ENCODE measurements at regions not wholly inside any gene's neighbourhood (a gene's known extent, or its start where the extent isn't known, plus 50 kb on each side); places are given as distances from the start of the nearest gene placed in this dataset.
"Not testable (repeated sequence)": the region's sequence is repeated elsewhere in the genome, so short reads cannot be mapped to it uniquely, and the experiment has no call there.

DNA sequence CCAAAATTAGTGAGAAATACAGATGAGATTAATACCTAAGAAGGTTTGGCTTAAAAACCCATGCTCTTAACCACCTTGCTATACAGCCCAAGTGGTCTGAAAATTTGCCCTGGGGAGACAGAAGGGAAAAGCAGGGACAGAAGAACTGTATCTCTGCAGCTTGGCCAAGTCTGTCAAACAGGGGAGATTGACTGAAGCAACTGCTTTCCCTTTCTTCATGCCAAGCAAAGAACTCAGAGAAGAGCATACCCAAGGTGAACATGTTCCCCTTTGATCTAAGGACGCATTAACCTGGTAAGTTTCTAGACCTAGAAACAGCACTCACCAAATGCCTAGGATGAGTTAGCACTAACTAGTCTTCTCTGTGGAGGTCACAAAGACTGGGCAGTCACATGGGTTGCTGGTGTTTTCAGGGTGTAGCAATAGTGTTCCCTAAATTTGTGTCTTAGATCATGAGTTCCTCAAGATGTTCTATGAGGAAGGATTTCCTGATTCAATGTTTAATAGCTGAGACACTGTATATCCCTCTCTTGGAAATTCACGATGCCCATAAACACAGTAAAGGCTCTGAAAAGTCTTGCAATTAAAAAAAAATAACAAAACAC is 75.6 kb upstream of the GRAMD1B start:
- TF ChIP-seq, protein P1, sequence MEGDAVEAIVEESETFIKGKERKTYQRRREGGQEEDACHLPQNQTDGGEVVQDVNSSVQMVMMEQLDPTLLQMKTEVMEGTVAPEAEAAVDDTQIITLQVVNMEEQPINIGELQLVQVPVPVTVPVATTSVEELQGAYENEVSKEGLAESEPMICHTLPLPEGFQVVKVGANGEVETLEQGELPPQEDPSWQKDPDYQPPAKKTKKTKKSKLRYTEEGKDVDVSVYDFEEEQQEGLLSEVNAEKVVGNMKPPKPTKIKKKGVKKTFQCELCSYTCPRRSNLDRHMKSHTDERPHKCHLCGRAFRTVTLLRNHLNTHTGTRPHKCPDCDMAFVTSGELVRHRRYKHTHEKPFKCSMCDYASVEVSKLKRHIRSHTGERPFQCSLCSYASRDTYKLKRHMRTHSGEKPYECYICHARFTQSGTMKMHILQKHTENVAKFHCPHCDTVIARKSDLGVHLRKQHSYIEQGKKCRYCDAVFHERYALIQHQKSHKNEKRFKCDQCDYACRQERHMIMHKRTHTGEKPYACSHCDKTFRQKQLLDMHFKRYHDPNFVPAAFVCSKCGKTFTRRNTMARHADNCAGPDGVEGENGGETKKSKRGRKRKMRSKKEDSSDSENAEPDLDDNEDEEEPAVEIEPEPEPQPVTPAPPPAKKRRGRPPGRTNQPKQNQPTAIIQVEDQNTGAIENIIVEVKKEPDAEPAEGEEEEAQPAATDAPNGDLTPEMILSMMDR (IDR thresholded peaks at IDR 0.05), result no peak
- no peak for TF ChIP-seq POLR2A (IDR thresholded peaks at IDR 0.05)
- no peak for DNase-seq
- Histone ChIP-seq H3K36me3 (no peaks in the 10 kb centered on the region), H3K4me1 (no peaks in the 10 kb centered on the region), H3K9me3 (no peaks in the 10 kb centered on the region), H3K27ac (no peak overlapping the region), H3K4me3 (no peak overlapping the region), H3K27me3 (no peaks in the 10 kb centered on the region)
- intact Hi-C loops (cut with DNase I), result loop anchor here in 1 of 2 donors (10.0 kb wide), 1 partner anchor 60 kb away; no protein-coding TSS in a partner anchor
- 69% methylated on average over 2 of the region's 2 CpGs for WGBS (ENCODE audit: insufficient coverage, low coverage, low lambda C conversion rate, missing lambda C conversion rate)
- ATAC-seq, result no peak

DNA sequence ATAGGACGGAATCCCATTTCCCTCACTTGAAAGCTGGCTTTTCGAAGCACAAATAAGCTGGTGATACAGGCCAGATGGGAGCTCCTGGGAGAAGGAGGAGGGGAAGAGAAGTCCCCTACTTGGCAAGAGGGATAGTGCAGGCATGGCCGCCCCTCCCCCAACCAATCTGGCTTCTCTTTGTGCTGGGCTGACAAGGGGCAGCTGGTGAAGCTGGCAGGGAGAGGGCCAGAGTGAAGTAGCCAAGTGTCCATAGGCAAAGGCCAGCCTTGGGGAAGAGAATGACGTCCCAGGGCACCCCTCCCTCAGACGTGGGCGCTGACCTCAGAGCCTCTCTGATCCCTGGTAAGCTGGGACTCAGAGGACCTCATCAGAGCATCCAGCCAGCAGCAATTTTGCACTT is 78.7 kb upstream of the GRAMD1B start:
- H3K4me3 ChIP-seq, result no peak overlapping the region
- WGBS (ENCODE audit: insufficient coverage, low coverage, low lambda C conversion rate, missing lambda C conversion rate), result 27% methylated on average over 5 of the region's 6 CpGs
- no peaks in the 10 kb centered on the region for H3K4me1 ChIP-seq
- no peak for TF ChIP-seq POLR2A (IDR thresholded peaks at IDR 0.05)
- TF ChIP-seq, protein P1 (IDR thresholded peaks at IDR 0.05), result no peak
- DNase-seq, result no peak
- intact Hi-C loops (cut with DNase I), result loop anchor here in 1 of 2 donors (10.0 kb wide), 1 partner anchor 57 kb away; no protein-coding TSS in a partner anchor
- H3K27me3 ChIP-seq, result no peaks in the 10 kb centered on the region
- H3K9me3 ChIP-seq, result no peaks in the 10 kb centered on the region
- no peaks in the 10 kb centered on the region for H3K36me3 ChIP-seq
- no peak for ATAC-seq
- no peak overlapping the region for H3K27ac ChIP-seq

DNA sequence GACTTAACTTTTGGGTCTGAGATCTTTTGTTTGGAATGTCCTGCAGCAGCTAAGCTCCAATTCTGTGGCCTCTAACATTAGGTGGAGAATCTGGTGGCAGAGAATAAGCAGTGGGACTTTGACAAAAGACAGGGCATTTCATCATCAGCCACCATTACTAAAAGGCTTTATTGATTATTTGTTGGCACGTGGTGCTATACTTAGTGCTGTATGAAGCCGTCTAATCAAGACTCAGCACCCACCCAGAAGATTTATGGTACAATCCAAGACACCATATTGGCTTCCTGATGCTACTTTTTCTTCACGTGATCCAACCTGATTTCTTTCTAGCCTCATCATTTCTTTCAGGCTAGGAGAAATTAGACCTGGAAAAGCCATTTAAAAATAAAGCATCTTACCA is 80.7 kb upstream of the GRAMD1B start:
- TF ChIP-seq POLR2A (IDR thresholded peaks at IDR 0.05), result no peak
- TF ChIP-seq, protein P1 (IDR thresholded peaks at IDR 0.05), result no peak
- ATAC-seq, result no peak
- Histone ChIP-seq H3K27me3 (no peaks in the 10 kb centered on the region), H3K4me3 (no peak overlapping the region), H3K27ac (no peak overlapping the region), H3K36me3 (no peaks in the 10 kb centered on the region), H3K9me3 (no peaks in the 10 kb centered on the region), H3K4me1 (no peaks in the 10 kb centered on the region)
- 55% methylated on average over 3 of the region's 3 CpGs for whole genome bisulfite sequencing (ENCODE audit: insufficient coverage, low coverage, low lambda C conversion rate, missing lambda C conversion rate)
- intact Hi-C loops (cut with DNase I), result no loop called here
- no peak for DNase-seq

DNA sequence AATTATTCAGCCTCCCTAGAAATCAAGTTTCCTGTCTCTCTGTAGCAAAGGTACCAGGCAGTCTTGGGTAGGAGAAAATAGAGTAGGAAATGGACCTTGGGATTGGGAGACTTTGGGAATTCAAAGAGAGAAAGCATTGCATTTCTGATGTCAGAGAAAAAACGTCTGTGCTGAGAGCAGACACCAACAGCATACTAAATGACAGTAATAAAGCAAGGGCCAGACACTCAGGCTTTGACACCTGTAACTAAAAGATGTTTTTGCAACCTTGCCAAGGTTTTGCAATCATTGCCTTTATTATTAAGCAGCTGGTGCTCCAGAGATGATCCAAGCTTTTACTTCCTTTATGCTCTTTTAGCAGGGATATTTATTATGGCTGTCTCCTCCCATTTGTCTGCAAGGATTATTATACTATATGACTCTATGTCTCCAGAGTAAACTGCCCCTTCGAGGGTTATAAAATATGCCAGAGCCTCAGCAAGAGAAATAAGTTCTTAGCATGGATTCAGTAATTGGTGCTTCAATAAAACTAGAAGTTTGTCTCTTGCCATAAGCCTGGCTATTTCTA is 85.2 kb upstream of the GRAMD1B start:
- no peak for TF ChIP-seq POLR2A (IDR thresholded peaks at IDR 0.05)
- TF ChIP-seq, protein P1 (IDR thresholded peaks at IDR 0.05), result no peak
- intact Hi-C loops (cut with DNase I), result no loop called here
- Histone ChIP-seq H3K27me3 (no peaks in the 10 kb centered on the region), H3K9me3 (no peaks in the 10 kb centered on the region), H3K36me3 (no peaks in the 10 kb centered on the region), H3K4me1 (no peaks in the 10 kb centered on the region), H3K27ac (no peak overlapping the region), H3K4me3 (no peak overlapping the region)
- 11% methylated on average over 2 of the region's 2 CpGs for WGBS (ENCODE audit: insufficient coverage, low coverage, low lambda C conversion rate, missing lambda C conversion rate)
- ATAC-seq (no peak), DNase-seq (no peak)

DNA sequence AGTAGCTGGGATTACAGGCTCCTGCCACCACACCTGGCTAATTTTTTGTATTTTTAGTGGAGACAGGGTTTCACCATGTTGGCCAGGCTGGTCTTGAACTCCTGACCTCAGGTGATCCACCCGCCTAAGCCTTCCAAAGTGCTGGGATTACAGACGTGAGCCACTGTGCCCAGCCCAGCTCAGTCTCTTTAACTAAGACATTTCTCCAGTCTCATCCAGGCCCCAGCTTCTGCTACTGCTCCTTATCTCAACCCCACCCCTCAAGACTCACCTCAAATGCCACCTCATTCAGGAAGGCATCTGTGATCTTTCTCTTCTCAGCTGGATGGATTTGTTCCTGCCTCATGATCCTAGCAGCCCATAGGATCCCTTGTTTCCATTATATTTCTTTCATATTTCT is 85.9 kb upstream of the GRAMD1B start:
- H3K27ac ChIP-seq; H3K4me1 ChIP-seq; H3K36me3 ChIP-seq; H3K4me3 ChIP-seq; H3K9me3 ChIP-seq; intact Hi-C loops (cut with DNase I); DNase-seq; H3K27me3 ChIP-seq; ATAC-seq: not testable (repeated sequence)
- 69% methylated on average over 2 of the region's 2 CpGs for WGBS (ENCODE audit: insufficient coverage, low coverage, low lambda C conversion rate, missing lambda C conversion rate)
